HG02943 (cell line): ENCODE measurements at regions not wholly inside any gene's neighbourhood (a gene's known extent, or its start where the extent isn't known, plus 50 kb on each side); places are given as distances from the start of the nearest gene placed in this dataset.
"Not testable (repeated sequence)": the region's sequence is repeated elsewhere in the genome, so short reads cannot be mapped to it uniquely, and the experiment has no call there.

Experiments used
- ATAC-seq: cut with Tn5 transposase; IDR thresholded peaks from one replicate; pipeline ENCODE4 v1.9.1; 2021; ENCODE audit warnings: mild to moderate bottlenecking, low read depth, moderate library complexity; ENCODE audit not compliant: unreplicated experiment

DNA sequence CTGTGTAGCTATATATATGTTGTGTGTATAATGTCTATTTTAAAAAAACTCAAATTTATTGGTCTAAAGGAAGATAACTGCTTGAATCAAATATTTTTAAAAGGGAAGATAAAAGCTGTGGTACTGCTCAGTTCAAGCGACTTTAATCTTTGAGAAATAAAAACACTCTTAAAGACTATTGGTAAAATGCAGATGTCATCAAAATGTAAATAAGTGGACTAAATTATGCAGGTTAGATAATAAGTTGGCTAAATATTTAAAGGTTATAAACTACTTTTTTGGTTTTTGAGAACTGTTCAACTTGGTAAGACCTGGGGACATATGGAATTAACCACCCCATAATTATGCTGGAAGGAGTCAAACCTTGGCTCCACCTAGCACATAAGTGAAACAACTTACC is 144.7 kb upstream of the ITM2A start:
- no peak for ATAC-seq

- ATAC-seq = no peak
Measured at GRCh38 chrX:79506001-79506400, 138.9 kb upstream of the ITM2A start.

DNA sequence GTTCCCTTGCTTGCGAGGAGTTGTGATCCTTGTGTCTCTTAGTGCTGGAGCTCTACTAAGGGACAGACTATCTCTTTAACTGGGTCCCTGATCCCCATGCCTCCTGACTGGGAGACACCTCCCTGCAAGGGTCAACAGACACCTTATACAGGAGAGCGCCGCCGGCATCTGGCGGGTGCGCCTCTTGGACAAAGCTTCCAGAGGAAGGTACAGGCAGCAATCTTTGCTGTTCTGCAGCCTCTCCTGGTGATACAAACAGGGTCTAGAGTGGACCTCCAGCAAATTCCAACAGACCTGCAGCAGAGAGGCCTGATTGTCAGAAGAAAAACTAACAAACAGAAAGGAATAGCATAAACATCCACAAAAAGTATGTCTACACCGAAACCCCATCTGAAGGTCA is 115.6 kb upstream of the ITM2A start:
- ATAC-seq = no peak

GRCh38 chrX:79477691-79478090 is 110.6 kb upstream of the ITM2A start:
- ATAC-seq = no peak

- ATAC-seq = no peak
Measured at GRCh38 chrX:79466636-79467035, 99.5 kb upstream of the ITM2A start.

DNA sequence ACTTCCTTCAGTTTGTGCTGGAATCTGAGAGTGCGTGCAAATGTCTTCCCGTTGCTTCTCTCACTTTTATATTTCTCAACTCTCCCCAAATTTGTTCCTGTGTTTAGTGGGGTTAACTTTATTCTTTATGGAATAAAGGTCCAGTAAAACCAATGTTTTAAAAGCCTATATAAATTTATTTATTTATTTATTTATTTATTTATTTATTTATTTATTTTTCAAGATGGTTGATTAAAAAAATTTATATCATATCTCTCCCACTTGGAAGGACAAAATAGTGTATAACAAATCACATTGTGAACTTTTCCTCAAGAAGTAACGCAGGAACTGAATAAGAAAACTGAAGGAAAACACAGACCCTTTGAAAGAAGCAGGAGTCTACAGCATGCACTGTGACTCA is 95.3 kb upstream of the ITM2A start:
- ATAC-seq = no peak

DNA sequence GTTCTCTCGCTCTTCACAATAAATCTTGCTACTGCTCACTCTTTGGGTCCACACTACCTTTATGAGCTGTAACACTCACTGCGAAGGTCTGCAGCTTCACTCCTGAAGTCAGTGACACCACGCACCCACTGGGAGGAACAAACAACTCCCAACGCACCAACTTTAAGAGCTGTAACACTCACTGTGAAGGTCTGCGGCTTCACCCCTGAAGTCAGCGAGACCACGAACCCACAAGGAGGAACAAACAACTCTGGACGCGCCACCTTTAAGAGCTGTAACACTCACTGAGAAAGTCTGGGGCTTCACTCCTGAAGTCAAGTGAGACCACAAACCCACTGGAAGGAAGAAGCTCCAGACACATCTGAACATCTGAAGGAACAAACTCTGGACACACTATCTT is 89.5 kb upstream of the ITM2A start:
- ATAC-seq = not testable (repeated sequence)

GRCh38 chrX:79452881-79453280 is 85.7 kb upstream of the ITM2A start:
- ATAC-seq = peak; percentile 67

DNA sequence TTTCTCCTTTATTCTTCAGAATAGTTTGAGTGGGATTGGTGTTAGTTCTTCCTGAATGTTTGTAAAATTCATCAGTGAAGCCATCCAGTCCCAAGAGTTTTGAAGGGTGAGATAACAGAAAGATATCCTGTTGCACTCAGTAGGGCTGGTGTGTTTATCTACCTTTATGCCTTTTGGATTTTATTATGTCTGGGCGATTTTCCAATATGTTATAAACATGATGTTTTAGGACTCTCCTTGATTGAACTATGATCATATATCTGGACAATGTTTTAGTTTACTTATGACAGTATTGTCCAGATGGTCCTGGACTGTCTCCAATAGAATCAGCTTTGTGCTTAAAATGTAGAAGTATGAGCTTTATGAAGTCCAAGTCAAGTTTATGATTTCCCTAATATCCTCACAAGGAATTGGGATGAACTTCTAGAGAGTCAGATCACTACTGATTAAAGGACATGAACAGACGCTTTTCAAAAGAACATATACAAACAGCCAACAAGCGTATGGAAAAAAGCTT is 77.6 kb upstream of the ITM2A start:
- no peak for ATAC-seq

DNA sequence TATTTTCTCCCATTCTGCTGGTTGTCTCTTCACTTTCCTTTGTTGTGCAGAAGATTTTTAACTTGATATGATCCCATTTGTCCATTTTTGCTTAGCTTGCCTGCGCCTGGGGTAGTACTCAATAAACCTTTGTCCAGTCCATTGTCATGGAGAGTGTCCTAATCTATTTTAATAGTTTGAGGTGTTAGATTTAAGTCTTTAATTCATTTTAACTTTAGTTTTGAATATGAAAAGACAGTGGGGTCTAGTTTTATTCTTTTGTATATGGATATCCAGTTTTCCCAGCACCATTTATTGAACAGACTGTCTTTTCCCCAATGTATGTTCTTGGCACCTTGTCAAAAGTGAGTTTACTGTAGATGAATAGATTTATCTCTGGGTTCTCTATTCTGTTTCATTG is 76.0 kb upstream of the ITM2A start:
- no peak for ATAC-seq

DNA sequence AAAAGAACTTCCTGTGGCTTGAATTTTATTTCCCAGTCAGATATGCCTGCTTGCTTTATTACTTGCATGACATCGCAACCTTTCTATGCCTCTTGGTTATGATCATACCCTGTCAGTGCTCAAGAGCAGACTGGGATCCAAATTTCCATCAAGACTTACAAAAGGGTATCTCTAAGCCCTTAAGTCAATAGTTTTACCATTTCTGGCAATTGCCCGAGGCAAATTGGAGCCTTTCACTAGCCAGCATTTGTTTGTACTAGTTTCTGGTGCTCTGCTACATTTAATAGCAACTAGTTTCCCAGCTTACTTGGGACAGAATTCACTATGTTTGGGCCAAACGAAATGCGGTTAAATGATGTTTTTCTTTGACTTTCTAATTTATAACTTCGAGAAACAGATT is 73.2 kb upstream of the ITM2A start:
- ATAC-seq = no peak
